H9 (cell line): ENCODE measurements at regions not wholly inside any gene's neighbourhood (a gene's known extent, or its start where the extent isn't known, plus 50 kb on each side); places are given as distances from the start of the nearest gene placed in this dataset.

Experiments used
- DNase-seq: peaks from one replicate; pipeline ENCODE4 v3.0.0-alpha.2; 2017
- H2AFZ ChIP-seq: one replicate; pipeline ENCODE4 v1.6.1; 2013; ENCODE audit warnings: mild to moderate bottlenecking, low read length, control low read depth, moderate library complexity
- H2AK5ac ChIP-seq: 2 replicates; pipeline ENCODE4 v1.6.1; 2013; ENCODE audit warnings: low read length, control low read depth, mixed read lengths; ENCODE audit not compliant: insufficient read length
- H2BK120ac ChIP-seq: one replicate; pipeline ENCODE4 v1.6.1; 2013; ENCODE audit warnings: low read depth, mild to moderate bottlenecking, low read length, control low read depth, inconsistent platforms; ENCODE audit not compliant: poor library complexity, severe bottlenecking
- H2BK12ac ChIP-seq: 2 replicates; pipeline ENCODE4 v1.6.1; 2013; ENCODE audit warnings: low read length, control low read depth, mixed read lengths, low read depth; ENCODE audit not compliant: insufficient read length
- H2BK15ac ChIP-seq: 2 replicates; pipeline ENCODE4 v1.6.1; 2013; ENCODE audit warnings: low read depth, low read length, control low read depth
- H2BK20ac ChIP-seq: one replicate; pipeline ENCODE4 v1.6.1; 2013; ENCODE audit warnings: low read depth, mild to moderate bottlenecking, low read length, control low read depth, inconsistent platforms; ENCODE audit not compliant: poor library complexity, severe bottlenecking
- H2BK5ac ChIP-seq: 2 replicates; pipeline ENCODE4 v1.6.1; 2013; ENCODE audit warnings: low read length, control low read depth, mixed read lengths; ENCODE audit not compliant: insufficient read length
- H3K14ac ChIP-seq: 2 replicates; pipeline ENCODE4 v1.6.1; 2013; ENCODE audit warnings: low read length, control low read depth; ENCODE audit not compliant: insufficient read depth
- H3K18ac ChIP-seq: 2 replicates; pipeline ENCODE4 v1.6.1; 2013; ENCODE audit warnings: low read depth, mild to moderate bottlenecking, mixed read lengths, low read length, control low read depth; ENCODE audit not compliant: insufficient read length
- H3K23ac ChIP-seq: 2 replicates; pipeline ENCODE4 v1.6.1; 2013; ENCODE audit warnings: low read length, control low read depth, mixed read lengths, low read depth; ENCODE audit not compliant: insufficient read length
- H3K23me2 ChIP-seq: 2 replicates; pipeline ENCODE4 v1.6.1; 2013; ENCODE audit warnings: low read depth, mild to moderate bottlenecking, mixed read lengths, low read length, control low read depth; ENCODE audit not compliant: insufficient read length, poor library complexity, severe bottlenecking
- H3K27ac ChIP-seq: 2 replicates; pipeline ENCODE4 v1.5.1; 2013; ENCODE audit warnings: low read length, control low read depth, mixed read lengths, low read depth; ENCODE audit not compliant: insufficient read length
- H3K27me3 ChIP-seq: 2 replicates; pipeline ENCODE4 v1.6.1; 2013; ENCODE audit warnings: low read length, control low read depth, inconsistent platforms; ENCODE audit not compliant: insufficient read depth
- H3K4ac ChIP-seq: 2 replicates; pipeline ENCODE4 v1.6.1; 2013; ENCODE audit warnings: low read depth, mild to moderate bottlenecking, control low read depth, inconsistent platforms, low read length, moderate library complexity
- H3K4me1 ChIP-seq: 2 replicates; pipeline ENCODE4 v1.6.1; 2013; ENCODE audit warnings: low read length, control low read depth, inconsistent platforms; ENCODE audit not compliant: insufficient read depth
- H3K4me2 ChIP-seq: 2 replicates; pipeline ENCODE4 v1.6.1; 2013; ENCODE audit warnings: low read length, control low read depth, mixed read lengths; ENCODE audit not compliant: insufficient read length, insufficient read depth
- H3K56ac ChIP-seq: 2 replicates; pipeline ENCODE4 v1.6.1; 2013; ENCODE audit warnings: low read depth, mild to moderate bottlenecking, mixed read lengths, low read length, control low read depth; ENCODE audit not compliant: insufficient read length
- H3K79me1 ChIP-seq: 2 replicates; pipeline ENCODE4 v1.6.1; 2013; ENCODE audit warnings: low read depth, mild to moderate bottlenecking, moderate library complexity, low read length, control low read depth, inconsistent platforms; ENCODE audit not compliant: insufficient read depth, poor library complexity, severe bottlenecking
- H3K79me2 ChIP-seq: 2 replicates; pipeline ENCODE4 v1.6.1; 2013; ENCODE audit warnings: low read length, control low read depth, inconsistent platforms; ENCODE audit not compliant: insufficient read depth
- H3K9ac ChIP-seq: 2 replicates; pipeline ENCODE4 v1.6.1; 2013; ENCODE audit warnings: low read length, control low read depth, mixed read lengths; ENCODE audit not compliant: insufficient read length; ENCODE audit errors: extremely low read depth
- H3K9me3 ChIP-seq: one replicate; pipeline ENCODE4 v1.6.1; 2013; ENCODE audit warnings: low read depth, low read length, inconsistent platforms; ENCODE audit not compliant: control insufficient read depth
- H3T11ph ChIP-seq: one replicate; pipeline ENCODE4 v1.6.1; 2013; ENCODE audit warnings: mild to moderate bottlenecking, low read length, control low read depth, inconsistent platforms
- H4K20me1 ChIP-seq: one replicate; pipeline ENCODE4 v1.6.1; 2013; ENCODE audit not compliant: control insufficient read depth, insufficient read length, insufficient read depth
- H4K5ac ChIP-seq: 2 replicates; pipeline ENCODE4 v1.6.1; 2013; ENCODE audit warnings: low read depth, mild to moderate bottlenecking, mixed read lengths, low read length, control low read depth; ENCODE audit not compliant: insufficient read length
- H4K8ac ChIP-seq: replicated peaks from 2 replicates; pipeline ENCODE4 v1.6.1; 2013; ENCODE audit warnings: low read length, control low read depth, mixed read lengths, low read depth; ENCODE audit not compliant: insufficient read length
- H4K91ac ChIP-seq: 2 replicates; pipeline ENCODE4 v1.6.1; 2013; ENCODE audit warnings: low read depth, mild to moderate bottlenecking, moderate library complexity, mixed read lengths, low read length, control low read depth; ENCODE audit not compliant: insufficient read length
- H3K27ac Mint-ChIP-seq, 3 experiments: 2 replicates in 2 of 3; 3 replicates in 1 of 3; pipeline ENCODE4 v1.8.0; 2020 to 2021; ENCODE audit warnings: mixed read lengths in 3 of 3, mild to moderate bottlenecking in 1 of 3, moderate library complexity in 1 of 3
- H3K27me3 Mint-ChIP-seq: 2 replicates; pipeline ENCODE4 v1.8.0; 2021; ENCODE audit warnings: low read depth, mild to moderate bottlenecking, moderate library complexity, mixed read lengths
- H3K36me3 Mint-ChIP-seq, 3 experiments: 2 replicates in 2 of 3; 3 replicates in 1 of 3; pipeline ENCODE4 v1.8.0; 2020 to 2021; ENCODE audit warnings: low read depth in 3 of 3, mixed read lengths in 3 of 3; ENCODE audit not compliant: insufficient read depth in 1 of 3
- H3K4me1 Mint-ChIP-seq, 2 experiments: 2 replicates each; pipeline ENCODE4 v1.8.0; 2020; ENCODE audit warnings: mixed read lengths in 2 of 2
- H3K4me3 Mint-ChIP-seq, 2 experiments: 2 replicates in 1 of 2; 3 replicates in 1 of 2; pipeline ENCODE4 v1.8.0; 2020 to 2021; ENCODE audit warnings: mild to moderate bottlenecking in 2 of 2, mixed read lengths in 2 of 2, moderate library complexity in 1 of 2
- H3K9me3 Mint-ChIP-seq, 2 experiments: 2 replicates in 1 of 2; 3 replicates in 1 of 2; pipeline ENCODE4 v1.8.0; 2020; ENCODE audit warnings: mild to moderate bottlenecking in 2 of 2, mixed read lengths in 2 of 2, moderate library complexity in 1 of 2
- WGBS: extraction: QIAGEN DNeasy Blood & Tissue Kit; methylation state at CpG from one replicate; pipeline ENCODE4 v1.1.7; 2013; ENCODE audit warnings: missing lambda C conversion rate, low lambda C conversion rate, mixed read lengths; ENCODE audit not compliant: insufficient read length; ENCODE audit errors: extremely low coverage; 5-methylcytosine and 5-hydroxymethylcytosine counted together
- TF ChIP-seq, protein P1 (sequence below): fragments of 200-600 bp; sonication (generic); conservative IDR thresholded peaks from 3 replicates; pipeline ENCODE4 v1.8.0; 2021; ENCODE audit warnings: antibody characterized with exemption, mild to moderate bottlenecking

DNA sequence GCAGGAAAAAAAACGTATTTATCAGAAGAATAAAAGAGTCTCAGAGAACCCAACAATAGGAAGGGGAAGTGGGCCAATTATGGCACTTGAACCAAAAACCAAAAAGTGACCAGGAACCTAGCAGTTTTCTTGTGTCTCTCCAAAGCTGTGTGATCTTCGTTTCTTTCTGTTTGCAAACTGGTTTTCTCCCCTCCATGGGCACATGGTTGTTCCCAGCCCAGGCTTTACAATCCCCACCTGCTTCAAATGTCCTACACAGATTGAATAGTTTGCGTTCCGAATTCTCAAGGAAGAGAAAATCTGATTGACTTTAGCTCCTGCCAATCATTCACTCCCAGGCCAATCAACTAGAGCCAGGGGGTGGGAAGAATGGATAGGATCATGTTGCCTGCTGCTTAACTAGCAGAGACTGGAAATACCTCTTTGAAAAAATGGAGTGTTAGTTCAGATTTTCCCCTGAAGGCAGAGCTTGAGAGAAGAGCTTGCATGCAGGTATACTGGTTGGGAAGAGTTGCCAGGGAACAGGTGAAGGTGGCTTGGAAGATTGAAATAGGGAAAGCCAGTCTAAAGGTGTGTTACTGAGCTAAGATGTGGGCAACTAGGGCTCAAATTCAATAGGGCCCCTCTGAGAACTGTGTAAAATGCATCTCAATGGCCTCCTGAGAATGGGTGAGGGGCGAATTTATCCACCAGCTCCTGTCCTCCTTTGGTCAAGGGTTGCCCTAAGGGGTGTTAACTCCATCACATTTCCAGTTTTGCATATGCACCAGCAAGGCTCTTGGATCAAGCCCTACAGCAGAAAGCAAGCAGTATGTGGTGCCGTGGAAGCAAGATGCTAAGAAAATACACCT, 106.4 kb upstream of the SRRM4 start:
- Histone ChIP-seq H4K5ac (no peak overlapping the region), H3T11ph (no peak overlapping the region), H3K9ac (no peak overlapping the region), H3K79me2 (no peaks in the 10 kb centered on the region), H3K4me1 (peaks cover 15% of the 10 kb centered on the region), H3K27ac (peak overlapping the region; percentile 5), H4K20me1 (no peaks in the 10 kb centered on the region), H2BK20ac (no peak overlapping the region), H2AFZ (peak overlapping the region; percentile 91), H3K23me2 (no peaks in the 10 kb centered on the region), H3K27me3 (no peaks in the 10 kb centered on the region), H4K91ac (no peak overlapping the region), H3K4me2 (peak overlapping the region; percentile 35), H4K8ac (no peak overlapping the region), H3K56ac (no peak overlapping the region), H3K9me3 (no peaks in the 10 kb centered on the region), H2BK15ac (no peak overlapping the region), H2BK120ac (no peak overlapping the region), H2BK5ac (no peak overlapping the region), H3K23ac (no peak overlapping the region), H3K4ac (no peak overlapping the region), H2BK12ac (no peak overlapping the region), H3K79me1 (no peaks in the 10 kb centered on the region), H2AK5ac (no peak overlapping the region), H3K14ac (no peak overlapping the region), H3K18ac (no peak overlapping the region)
- Mint-ChIP-seq H3K36me3 (no peaks in the 10 kb centered on the region), H3K4me1 (peaks cover 42 to 43% of the 10 kb centered on the region in 2 experiments), H3K4me3 (peak overlapping the region; percentile 46 to 67), H3K27me3 (peaks cover 14% of the 10 kb centered on the region), H3K27ac (peak overlapping the region; percentile 94 to 99 (median 96)), H3K9me3 (peaks cover 0 to 4% of the 10 kb centered on the region in 2 experiments; a peak in 1 of 5 replicates)
- no CpG with 5 or more reads among the region's 6 CpGs for WGBS
- peak; percentile 90 for DNase-seq
- TF ChIP-seq, protein P1, sequence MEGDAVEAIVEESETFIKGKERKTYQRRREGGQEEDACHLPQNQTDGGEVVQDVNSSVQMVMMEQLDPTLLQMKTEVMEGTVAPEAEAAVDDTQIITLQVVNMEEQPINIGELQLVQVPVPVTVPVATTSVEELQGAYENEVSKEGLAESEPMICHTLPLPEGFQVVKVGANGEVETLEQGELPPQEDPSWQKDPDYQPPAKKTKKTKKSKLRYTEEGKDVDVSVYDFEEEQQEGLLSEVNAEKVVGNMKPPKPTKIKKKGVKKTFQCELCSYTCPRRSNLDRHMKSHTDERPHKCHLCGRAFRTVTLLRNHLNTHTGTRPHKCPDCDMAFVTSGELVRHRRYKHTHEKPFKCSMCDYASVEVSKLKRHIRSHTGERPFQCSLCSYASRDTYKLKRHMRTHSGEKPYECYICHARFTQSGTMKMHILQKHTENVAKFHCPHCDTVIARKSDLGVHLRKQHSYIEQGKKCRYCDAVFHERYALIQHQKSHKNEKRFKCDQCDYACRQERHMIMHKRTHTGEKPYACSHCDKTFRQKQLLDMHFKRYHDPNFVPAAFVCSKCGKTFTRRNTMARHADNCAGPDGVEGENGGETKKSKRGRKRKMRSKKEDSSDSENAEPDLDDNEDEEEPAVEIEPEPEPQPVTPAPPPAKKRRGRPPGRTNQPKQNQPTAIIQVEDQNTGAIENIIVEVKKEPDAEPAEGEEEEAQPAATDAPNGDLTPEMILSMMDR: no peak
